Kidney (tissue), 13 donors: ENCODE measurements at regions not wholly inside any gene's neighbourhood (a gene's known extent, or its start where the extent isn't known, plus 50 kb on each side); places are given as distances from the start of the nearest gene placed in this dataset.

Experiments
- DNase-seq, 5 donors: peaks; one replicate each; pipeline ENCODE4 v3.0.0-alpha.2; 2013 to 2020
- FAIRE-seq: peaks from 2 replicates; lab custom pipeline; 2012; peaks lifted over from hg19 to GRCh38; lab: Jason Lieb, UNC
- H3K27ac ChIP-seq, 2 donors: one replicate each; pipeline ENCODE4 v1.7.0; 2013; ENCODE audit warnings: low read depth in 2 of 2, low read length in 2 of 2, inconsistent platforms in 1 of 2
- H3K27me3 ChIP-seq: one replicate; pipeline ENCODE4 v1.7.1; 2013; ENCODE audit warnings: low read length, inconsistent platforms; ENCODE audit not compliant: control insufficient read depth, insufficient read depth
- H3K36me3 ChIP-seq, 3 donors: one replicate each; pipeline versions ENCODE4 v1.7.0 to v1.7.1; 2013; ENCODE audit warnings: low read length in 3 of 3, control low read depth in 1 of 3, inconsistent platforms in 1 of 3; ENCODE audit not compliant: insufficient read depth in 3 of 3, control insufficient read depth in 2 of 3
- H3K4me1 ChIP-seq, 3 donors: one replicate each; pipeline versions ENCODE4 v1.7.0 to v1.7.1; 2013; ENCODE audit warnings: low read length in 3 of 3, inconsistent platforms in 1 of 3, low read depth in 1 of 3; ENCODE audit not compliant: control insufficient read depth in 2 of 3, insufficient read depth in 2 of 3
- H3K4me3 ChIP-seq, 3 donors: one replicate each; pipeline versions ENCODE4 v1.7.0 to v1.8.1; 2013; ENCODE audit warnings: low read length in 3 of 3, control low read depth in 1 of 3, inconsistent platforms in 1 of 3
- H3K9ac ChIP-seq, 3 donors: one replicate each; pipeline versions ENCODE4 v1.7.0 to v1.7.1; 2013; ENCODE audit warnings: low read length in 3 of 3, control low read depth in 1 of 3, inconsistent platforms in 1 of 3
- H3K9me3 ChIP-seq, 3 donors: one replicate each; pipeline versions ENCODE4 v1.7.0 to v1.7.1; 2013; ENCODE audit warnings: low read length in 3 of 3, control low read depth in 1 of 3, inconsistent platforms in 1 of 3; ENCODE audit not compliant: control insufficient read depth in 2 of 3, insufficient read depth in 1 of 3
- intact Hi-C: fragments of 100-400 bp; cut with DNase I; formaldehyde crosslinking; loops from one replicate; pipeline ENCODE4 v1.11.1; 2022
- TF ChIP-seq, protein P1 (sequence below): IDR thresholded peaks from 3 replicates; pipeline ENCODE4 v1.5.1; 2012; ENCODE audit warnings: mild to moderate bottlenecking, moderate library complexity, borderline replicate concordance; ENCODE audit not compliant: insufficient read depth; ENCODE audit errors: extremely low read depth
- donor health status: control.
- donor health status: control.
- donor health status: control.
- donor health status: control.
- donor health status: control.
- donor health status: DM: yes; HTN: yes; CAD: no.
- donor health status: Normal renal cell carcinoma (clear cell type).

DNA sequence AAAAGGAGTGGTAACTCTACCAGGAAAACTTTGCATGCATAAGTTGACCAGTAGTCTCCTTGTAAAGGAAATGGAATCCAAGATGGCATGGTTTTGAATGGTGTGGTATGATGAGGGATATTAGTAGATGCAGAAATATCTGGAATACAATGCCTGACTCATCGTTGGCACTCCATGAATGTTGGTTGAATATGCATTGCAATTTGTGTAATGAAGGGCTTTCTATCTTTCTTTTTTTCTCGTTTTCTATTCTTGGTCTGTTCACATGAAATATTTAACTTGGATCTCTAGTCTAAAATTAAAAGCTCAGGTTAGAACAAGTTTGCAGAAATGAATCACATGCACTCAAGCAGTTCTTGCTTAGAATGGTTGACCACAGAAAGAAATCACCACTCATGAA, 195.3 kb upstream of the ADRA1D start:
- no peak for FAIRE-seq
- no peaks in the 10 kb centered on the region for H3K27me3 ChIP-seq
- H3K36me3 ChIP-seq = no peaks in the 10 kb centered on the region
- no peak overlapping the region for H3K27ac ChIP-seq
- no peak overlapping the region for H3K4me3 ChIP-seq
- no peaks in the 10 kb centered on the region for H3K9me3 ChIP-seq
- intact Hi-C loops = no loop called here
- H3K4me1 ChIP-seq = no peaks in the 10 kb centered on the region
- TF ChIP-seq, protein P1, sequence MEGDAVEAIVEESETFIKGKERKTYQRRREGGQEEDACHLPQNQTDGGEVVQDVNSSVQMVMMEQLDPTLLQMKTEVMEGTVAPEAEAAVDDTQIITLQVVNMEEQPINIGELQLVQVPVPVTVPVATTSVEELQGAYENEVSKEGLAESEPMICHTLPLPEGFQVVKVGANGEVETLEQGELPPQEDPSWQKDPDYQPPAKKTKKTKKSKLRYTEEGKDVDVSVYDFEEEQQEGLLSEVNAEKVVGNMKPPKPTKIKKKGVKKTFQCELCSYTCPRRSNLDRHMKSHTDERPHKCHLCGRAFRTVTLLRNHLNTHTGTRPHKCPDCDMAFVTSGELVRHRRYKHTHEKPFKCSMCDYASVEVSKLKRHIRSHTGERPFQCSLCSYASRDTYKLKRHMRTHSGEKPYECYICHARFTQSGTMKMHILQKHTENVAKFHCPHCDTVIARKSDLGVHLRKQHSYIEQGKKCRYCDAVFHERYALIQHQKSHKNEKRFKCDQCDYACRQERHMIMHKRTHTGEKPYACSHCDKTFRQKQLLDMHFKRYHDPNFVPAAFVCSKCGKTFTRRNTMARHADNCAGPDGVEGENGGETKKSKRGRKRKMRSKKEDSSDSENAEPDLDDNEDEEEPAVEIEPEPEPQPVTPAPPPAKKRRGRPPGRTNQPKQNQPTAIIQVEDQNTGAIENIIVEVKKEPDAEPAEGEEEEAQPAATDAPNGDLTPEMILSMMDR = no peak
- H3K9ac ChIP-seq = no peak overlapping the region
- DNase-seq = no peak

DNA sequence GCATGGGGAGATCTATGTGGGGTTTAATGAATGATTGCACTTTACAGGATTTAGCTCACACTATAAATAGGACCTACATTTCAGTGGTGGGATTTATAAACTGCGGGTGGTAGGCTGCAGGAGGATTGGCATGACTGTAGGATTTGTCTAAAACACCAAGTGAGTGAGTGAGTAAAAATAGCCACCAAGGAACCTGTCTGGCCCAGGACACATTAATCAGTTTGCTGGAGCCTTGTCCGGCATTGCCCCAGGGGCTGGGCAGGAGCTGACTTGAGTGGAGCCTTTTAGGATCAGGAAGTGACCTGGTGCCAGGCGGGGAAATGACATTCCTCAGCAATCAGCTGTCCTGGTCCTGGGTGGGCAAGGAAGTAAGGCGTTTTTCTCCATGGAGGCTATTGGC, 193.9 kb upstream of the ADRA1D start:
- Histone ChIP-seq H3K4me3 (no peak overlapping the region), H3K9ac (no peak overlapping the region), H3K36me3 (no peaks in the 10 kb centered on the region), H3K4me1 (no peaks in the 10 kb centered on the region), H3K9me3 (no peaks in the 10 kb centered on the region), H3K27me3 (no peaks in the 10 kb centered on the region), H3K27ac (no peak overlapping the region)
- TF ChIP-seq, protein P1 = no peak
- FAIRE-seq = no peak
- intact Hi-C loops = no loop called here
- DNase-seq = no peak

DNA sequence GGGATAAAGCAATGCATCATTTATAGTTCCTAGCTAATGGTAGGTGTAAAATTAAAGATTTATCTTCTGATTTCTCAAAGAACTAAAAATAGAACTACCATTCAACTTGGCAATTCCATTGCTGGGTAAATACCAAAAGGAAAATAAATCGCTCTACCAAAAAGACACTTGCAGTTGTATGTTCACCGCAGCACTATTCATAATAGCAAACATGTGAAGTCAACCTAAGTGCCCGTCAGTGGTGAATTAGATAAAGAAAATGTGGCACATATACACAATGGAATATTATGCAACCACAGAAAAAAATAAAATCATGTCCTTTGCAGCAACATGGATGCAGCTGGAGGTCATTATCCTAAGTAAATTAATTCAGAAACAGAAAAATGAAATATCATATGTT, 192.8 kb upstream of the ADRA1D start:
- Histone ChIP-seq H3K9ac (no peak overlapping the region), H3K4me3 (no peak overlapping the region), H3K27me3 (no peaks in the 10 kb centered on the region), H3K4me1 (no peaks in the 10 kb centered on the region), H3K9me3 (no peaks in the 10 kb centered on the region), H3K36me3 (no peaks in the 10 kb centered on the region), H3K27ac (no peak overlapping the region)
- intact Hi-C loops = no loop called here
- DNase-seq (no peak), FAIRE-seq (no peak)
- TF ChIP-seq, protein P1 = no peak

DNA sequence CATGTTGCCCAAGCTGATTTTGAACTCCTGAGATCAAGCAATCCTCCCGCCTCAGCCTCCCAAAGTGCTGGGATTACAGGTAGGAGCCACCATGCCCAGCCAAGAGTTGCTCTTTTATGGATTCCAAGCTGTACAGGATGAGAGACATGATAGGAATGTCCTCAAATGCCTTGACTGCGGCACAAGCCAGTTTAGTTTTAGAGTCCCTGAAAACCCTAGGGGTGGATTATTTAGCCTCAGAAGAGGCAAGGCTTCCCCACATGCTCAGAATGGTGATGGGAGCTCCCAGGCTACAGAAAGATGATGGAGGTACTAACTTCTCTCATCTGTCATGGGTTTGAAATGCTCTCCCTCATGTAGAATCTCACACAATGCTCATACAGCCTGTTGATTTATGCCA, 192.1 kb upstream of the ADRA1D start:
- H3K36me3 ChIP-seq = no peaks in the 10 kb centered on the region
- no peaks in the 10 kb centered on the region for H3K9me3 ChIP-seq
- FAIRE-seq (no peak), DNase-seq (no peak)
- no peak overlapping the region for H3K9ac ChIP-seq
- H3K4me1 ChIP-seq = no peaks in the 10 kb centered on the region
- no peak overlapping the region for H3K4me3 ChIP-seq
- intact Hi-C loops = no loop called here
- no peaks in the 10 kb centered on the region for H3K27me3 ChIP-seq
- H3K27ac ChIP-seq = no peak overlapping the region
- TF ChIP-seq, protein P1 = no peak
